TTC549 (cell line): ENCODE measurements at regions not wholly inside any gene's neighbourhood (a gene's known extent, or its start where the extent isn't known, plus 50 kb on each side); places are given as distances from the start of the nearest gene placed in this dataset.
"Not testable (repeated sequence)": the region's sequence is repeated elsewhere in the genome, so short reads cannot be mapped to it uniquely, and the experiment has no call there.

Source experiments
- FAIRE-seq: peaks from 2 replicates; lab custom pipeline; 2012; peaks lifted over from hg19 to GRCh38; lab: Jason Lieb, UNC

- not testable (repeated sequence) for FAIRE-seq
Measured at GRCh38 chr4:135864304-135864703, 1662.7 kb upstream of the PABPC4L start.

GRCh38 chr4:135840781-135841180 is 1639.2 kb upstream of the PABPC4L start:
- no peak for FAIRE-seq

GRCh38 chr4:135839712-135840111 is 1638.1 kb upstream of the PABPC4L start:
- FAIRE-seq = no peak

- FAIRE-seq = no peak
Measured at GRCh38 chr4:135838889-135839288, 1637.3 kb upstream of the PABPC4L start.

GRCh38 chr4:135834471-135834870 is 1632.9 kb upstream of the PABPC4L start:
- no peak for FAIRE-seq

- FAIRE-seq = no peak
Measured at GRCh38 chr4:135833529-135833928, 1631.9 kb upstream of the PABPC4L start.

GRCh38 chr4:135824759-135825296 is 1623.2 kb upstream of the PABPC4L start:
- no peak for FAIRE-seq

- no peak for FAIRE-seq
Measured at GRCh38 chr4:135804785-135805184, 1603.2 kb upstream of the PABPC4L start.

GRCh38 chr4:135777361-135777760 is 1575.8 kb upstream of the PABPC4L start:
- no peak for FAIRE-seq

GRCh38 chr4:135775909-135776308 is 1574.3 kb upstream of the PABPC4L start:
- no peak for FAIRE-seq

- FAIRE-seq = no peak
Measured at GRCh38 chr4:135770505-135770904, 1568.9 kb upstream of the PABPC4L start.

- FAIRE-seq = no peak
Measured at GRCh38 chr4:135744928-135745327, 1543.3 kb upstream of the PABPC4L start.

- no peak for FAIRE-seq
Measured at GRCh38 chr4:135741583-135741982, 1540.0 kb upstream of the PABPC4L start.

GRCh38 chr4:135739354-135739753 is 1537.8 kb upstream of the PABPC4L start:
- FAIRE-seq = no peak

- no peak for FAIRE-seq
Measured at GRCh38 chr4:135735512-135735911, 1533.9 kb upstream of the PABPC4L start.

GRCh38 chr4:135732448-135732847 is 1530.9 kb upstream of the PABPC4L start:
- no peak for FAIRE-seq

GRCh38 chr4:135731682-135732081 is 1530.1 kb upstream of the PABPC4L start:
- no peak for FAIRE-seq

- no peak for FAIRE-seq
Measured at GRCh38 chr4:135724421-135724820, 1522.8 kb upstream of the PABPC4L start.

- no peak for FAIRE-seq
Measured at GRCh38 chr4:135718019-135718418, 1516.4 kb upstream of the PABPC4L start.

GRCh38 chr4:135705343-135705742 is 1503.8 kb upstream of the PABPC4L start:
- no peak for FAIRE-seq

GRCh38 chr4:135694066-135694465 is 1492.5 kb upstream of the PABPC4L start:
- FAIRE-seq = peak; percentile 33

GRCh38 chr4:135684001-135684400 is 1482.4 kb upstream of the PABPC4L start:
- no peak for FAIRE-seq

- no peak for FAIRE-seq
Measured at GRCh38 chr4:135672202-135672601, 1470.6 kb upstream of the PABPC4L start.

- no peak for FAIRE-seq
Measured at GRCh38 chr4:135670548-135670947, 1469.0 kb upstream of the PABPC4L start.
